ENCODE measurements at regions not wholly inside any gene's neighbourhood (a gene's known extent, or its start where the extent isn't known, plus 50 kb on each side); places are given as distances from the start of the nearest gene placed in this dataset.

GRCh38 chr21:28200726-28201125 lies 792.0 kb downstream of the LTN1 start:
- no peak for DNase-seq (ENCODE audit: low read depth)
- no peak overlapping the region for H3K4me3 ChIP-seq (ENCODE audit: low read depth, low read length)
- in situ Hi-C loops (cut with HindIII; ENCODE audit: low sequenced_read_pairs) = no loop called here
- no peak for TF ChIP-seq CTCF (IDR thresholded peaks at IDR 0.05; ENCODE audit: low read depth, low read length, missing control alignments)

GRCh38 chr21:28196981-28197380 lies 795.7 kb downstream of the LTN1 start:
- in situ Hi-C loops (cut with HindIII; ENCODE audit: low sequenced_read_pairs) = no loop called here
- H3K4me3 ChIP-seq (ENCODE audit: low read depth, low read length) = no peak overlapping the region
- DNase-seq (ENCODE audit: low read depth) = no peak
- no peak for TF ChIP-seq CTCF (IDR thresholded peaks at IDR 0.05; ENCODE audit: low read depth, low read length, missing control alignments)

- H3K4me3 ChIP-seq (ENCODE audit: low read depth, low read length) = no peak overlapping the region
- in situ Hi-C loops (cut with HindIII; ENCODE audit: low sequenced_read_pairs) = no loop called here
- no peak for TF ChIP-seq CTCF (IDR thresholded peaks at IDR 0.05; ENCODE audit: low read depth, low read length, missing control alignments)
- no peak for DNase-seq (ENCODE audit: low read depth)
Observed at GRCh38 chr21:28193189-28193588, 799.5 kb downstream of the LTN1 start.

- TF ChIP-seq CTCF (IDR thresholded peaks at IDR 0.05; ENCODE audit: low read depth, low read length, missing control alignments) = no peak
- no peak overlapping the region for H3K4me3 ChIP-seq (ENCODE audit: low read depth, low read length)
- in situ Hi-C loops (cut with HindIII; ENCODE audit: low sequenced_read_pairs) = no loop called here
- no peak for DNase-seq (ENCODE audit: low read depth)
Observed at GRCh38 chr21:28186604-28187003, 806.1 kb downstream of the LTN1 start.

GRCh38 chr21:28181730-28182129 lies 810.9 kb downstream of the LTN1 start:
- H3K4me3 ChIP-seq (ENCODE audit: low read depth, low read length) = no peak overlapping the region
- in situ Hi-C loops (cut with HindIII; ENCODE audit: low sequenced_read_pairs) = no loop called here
- no peak for TF ChIP-seq CTCF (IDR thresholded peaks at IDR 0.05; ENCODE audit: low read depth, low read length, missing control alignments)
- DNase-seq (ENCODE audit: low read depth) = no peak

GRCh38 chr21:28179136-28179535 lies 813.5 kb downstream of the LTN1 start:
- no peak overlapping the region for H3K4me3 ChIP-seq (ENCODE audit: low read depth, low read length)
- no peak for TF ChIP-seq CTCF (IDR thresholded peaks at IDR 0.05; ENCODE audit: low read depth, low read length, missing control alignments)
- DNase-seq (ENCODE audit: low read depth) = no peak
- in situ Hi-C loops (cut with HindIII; ENCODE audit: low sequenced_read_pairs) = no loop called here

- in situ Hi-C loops (cut with HindIII; ENCODE audit: low sequenced_read_pairs) = no loop called here
- H3K4me3 ChIP-seq (ENCODE audit: low read depth, low read length) = no peak overlapping the region
- no peak for DNase-seq (ENCODE audit: low read depth)
- TF ChIP-seq CTCF (IDR thresholded peaks at IDR 0.05; ENCODE audit: low read depth, low read length, missing control alignments) = no peak
Observed at GRCh38 chr21:28177124-28177523, 815.6 kb downstream of the LTN1 start.

Data from astrocyte of the cerebellum (primary cell).